Tibial nerve (tissue), 4 donors: ENCODE measurements at regions not wholly inside any gene's neighbourhood (a gene's known extent, or its start where the extent isn't known, plus 50 kb on each side); places are given as distances from the start of the nearest gene placed in this dataset.

Source experiments
- DNase-seq, 2 donors: peaks; one replicate each; pipeline ENCODE4 v3.0.0-alpha.2; 2019; ENCODE audit warnings: low spot score in 2 of 2
- H3K27ac ChIP-seq, 4 donors: fragments of 200-600 bp; sonication (generic) in 3 of 4; one replicate each; pipeline ENCODE4 v1.5.1; 2017 to 2019; ENCODE audit warnings: mild to moderate bottlenecking in 1 of 4
- H3K27me3 ChIP-seq, 2 donors: fragments of 200-600 bp; sonication (generic) in 1 of 2; one replicate each; pipeline versions ENCODE4 v1.5.1 to v1.6.0; 2017 to 2019
- H3K36me3 ChIP-seq, 3 donors: fragments of 200-600 bp; sonication (generic); one replicate each; pipeline ENCODE4 v1.5.1; 2018 to 2019
- H3K4me1 ChIP-seq, 4 donors: fragments of 200-600 bp; sonication (generic) in 3 of 4; one replicate each; pipeline ENCODE4 v1.5.1; 2017 to 2019
- H3K4me3 ChIP-seq, 4 donors: fragments of 200-600 bp; sonication (generic) in 3 of 4; one replicate each; pipeline ENCODE4 v1.5.1; 2017 to 2019; ENCODE audit warnings: mild to moderate bottlenecking in 1 of 4, moderate library complexity in 1 of 4
- H3K9me3 ChIP-seq, 4 donors: fragments of 200-600 bp; sonication (generic) in 3 of 4; one replicate each; pipeline ENCODE4 v1.5.1; 2017 to 2019
- CTCF ChIP-seq, 5 experiments: fragments of 200-600 bp in 3 of 5; fragments of 450-650 bp in 2 of 5; sonication (generic) in 3 of 5; IDR thresholded peaks; one replicate each; pipeline ENCODE4 v1.5.1; 2016 to 2019; ENCODE audit warnings: antibody characterized with exemption in 5 of 5, mild to moderate bottlenecking in 3 of 5, moderate library complexity in 2 of 5
- EP300 ChIP-seq, 2 donors: sonication (generic); formaldehyde crosslinking; IDR thresholded peaks; one replicate each; pipeline ENCODE4 v1.6.1; 2017; ENCODE audit warnings: antibody characterized with exemption in 2 of 2, mild to moderate bottlenecking in 1 of 2
- POLR2A ChIP-seq, 2 donors: fragments of 450-650 bp; IDR thresholded peaks; one replicate each; pipeline ENCODE4 v1.6.1; 2017; ENCODE audit warnings: antibody characterized with exemption in 2 of 2, mild to moderate bottlenecking in 2 of 2, moderate library complexity in 2 of 2
- WGBS, 2 donors: methylation state at CpG; one replicate each; pipeline ENCODE4 v1.1.5; 2018; 5-methylcytosine and 5-hydroxymethylcytosine counted together

DNA sequence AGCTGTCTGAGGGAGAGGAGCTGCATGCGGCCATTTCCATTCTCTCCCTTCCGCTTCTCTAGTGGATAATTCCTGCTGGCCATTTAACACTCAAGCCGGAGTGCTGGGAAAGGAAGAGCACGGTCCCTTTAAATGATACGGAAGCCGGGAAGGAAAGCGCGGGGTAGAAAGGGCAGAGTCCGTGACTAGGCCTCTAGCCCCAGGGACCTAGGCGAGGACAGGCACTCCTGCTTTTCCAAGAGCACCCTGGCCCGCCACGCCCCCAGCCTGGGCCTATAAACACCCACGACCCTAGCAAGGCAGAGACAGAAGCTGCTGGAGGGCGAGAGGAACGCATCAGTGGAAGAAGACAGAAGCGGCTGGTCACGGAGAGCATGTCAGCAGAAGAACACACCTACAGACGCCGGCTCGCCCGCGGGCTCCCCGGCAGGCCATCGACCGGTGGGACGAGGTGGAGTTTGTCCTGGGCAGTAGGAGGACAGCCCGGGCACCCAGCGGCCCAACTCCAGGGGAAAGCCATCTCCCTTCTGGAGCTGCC, 1206.6 kb upstream of the TMEM132C start:
- WGBS, 2 donors: 79 to 87% methylated on average over 28 of the region's 28 CpGs
- no peaks in the 10 kb centered on the region for H3K36me3 ChIP-seq
- no peak for DNase-seq
- H3K4me1 ChIP-seq: no peaks in the 10 kb centered on the region
- no peak for TF ChIP-seq EP300 (IDR thresholded peaks at IDR 0.05)
- no peak for TF ChIP-seq POLR2A (IDR thresholded peaks at IDR 0.05)
- no peak for TF ChIP-seq CTCF (IDR thresholded peaks at IDR 0.05)
- H3K27me3 ChIP-seq: no peaks in the 10 kb centered on the region
- peak overlapping the region in 1 of 4 donors; percentile 21 for H3K4me3 ChIP-seq
- no peak overlapping the region for H3K27ac ChIP-seq
- no peaks in the 10 kb centered on the region for H3K9me3 ChIP-seq

- 92 to 95% methylated on average over 14 of the region's 14 CpGs for WGBS, 2 donors
- Histone ChIP-seq H3K4me1 (no peaks in the 10 kb centered on the region), H3K27ac (no peak overlapping the region), H3K27me3 (no peaks in the 10 kb centered on the region), H3K9me3 (no peaks in the 10 kb centered on the region), H3K4me3 (peak overlapping the region in 1 of 4 donors; percentile 21), H3K36me3 (no peaks in the 10 kb centered on the region)
- no peak for TF ChIP-seq EP300 (IDR thresholded peaks at IDR 0.05)
- no peak for TF ChIP-seq CTCF (IDR thresholded peaks at IDR 0.05)
- TF ChIP-seq POLR2A (IDR thresholded peaks at IDR 0.05): no peak
- no peak for DNase-seq
Measured at GRCh38 chr12:127060933-127061332, 1206.0 kb upstream of the TMEM132C start.

DNA sequence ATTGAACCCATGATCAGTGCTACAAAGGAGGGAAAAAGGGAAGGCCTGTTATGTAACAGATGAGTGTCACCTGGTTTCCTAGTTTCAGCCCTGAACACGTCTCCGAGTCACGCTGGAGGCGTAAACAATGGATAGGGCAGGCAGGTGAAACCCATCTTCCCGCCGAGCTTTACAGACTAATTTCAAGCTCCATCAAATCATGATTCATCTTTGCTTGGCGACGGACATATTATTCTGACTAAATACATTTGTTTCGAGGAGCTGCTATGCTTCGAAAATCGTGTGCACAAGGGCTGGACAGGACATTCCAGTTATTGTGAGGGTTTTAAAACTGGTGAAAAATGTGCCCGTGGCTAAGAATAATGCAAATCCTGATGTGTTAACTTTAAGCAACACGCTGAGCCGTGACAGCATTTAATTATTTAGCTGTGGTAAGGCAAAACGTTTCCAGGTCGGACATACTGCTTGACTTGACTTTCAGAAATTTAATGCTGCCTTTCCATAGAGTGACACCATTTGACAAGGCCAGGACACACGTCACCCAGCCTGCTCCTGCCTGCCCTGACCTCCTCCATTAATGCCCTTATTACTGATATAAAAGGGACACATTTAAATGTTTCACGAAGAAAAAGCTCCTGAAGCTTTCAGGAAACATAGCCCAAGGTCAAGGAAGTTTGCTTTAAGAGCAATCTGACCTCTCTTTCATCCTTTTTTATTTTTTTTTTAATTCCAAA, 1203.5 kb upstream of the TMEM132C start:
- Histone ChIP-seq H3K27me3 (no peaks in the 10 kb centered on the region), H3K4me1 (no peaks in the 10 kb centered on the region), H3K36me3 (no peaks in the 10 kb centered on the region), H3K4me3 (no peak overlapping the region), H3K27ac (no peak overlapping the region), H3K9me3 (no peaks in the 10 kb centered on the region)
- no peak for DNase-seq
- TF ChIP-seq EP300 (IDR thresholded peaks at IDR 0.05) (no peak), CTCF (IDR thresholded peaks at IDR 0.05) (no peak), POLR2A (IDR thresholded peaks at IDR 0.05) (no peak)
- 78 to 79% methylated on average over 18 of the region's 18 CpGs for WGBS, 2 donors

DNA sequence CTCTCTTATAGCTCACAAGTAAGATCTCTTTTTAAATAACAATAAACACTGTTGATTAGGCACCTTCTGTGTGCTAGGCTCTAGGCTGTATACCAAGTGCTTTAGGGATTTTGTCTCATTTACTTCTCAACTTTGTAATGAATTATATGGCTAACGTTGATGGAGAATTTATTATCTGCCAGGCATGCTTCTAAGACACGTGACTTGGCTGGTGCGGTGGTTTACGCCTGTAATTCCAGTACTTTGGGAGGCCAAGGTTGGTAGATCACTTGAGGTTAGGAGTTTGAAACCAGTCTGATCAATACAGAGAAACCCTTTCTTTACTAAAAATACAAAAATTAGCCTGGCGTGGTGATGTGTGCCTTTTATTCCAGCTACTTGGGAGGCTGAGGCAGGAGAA, 1202.8 kb upstream of the TMEM132C start:
- TF ChIP-seq CTCF (IDR thresholded peaks at IDR 0.05): no peak
- TF ChIP-seq POLR2A (IDR thresholded peaks at IDR 0.05): no peak
- no peak for TF ChIP-seq EP300 (IDR thresholded peaks at IDR 0.05)
- H3K36me3 ChIP-seq: no peaks in the 10 kb centered on the region
- H3K27me3 ChIP-seq: no peaks in the 10 kb centered on the region
- H3K9me3 ChIP-seq: no peaks in the 10 kb centered on the region
- no peak overlapping the region for H3K27ac ChIP-seq
- no peak for DNase-seq
- WGBS, 2 donors: 88 to 93% methylated on average over 5 of the region's 5 CpGs
- H3K4me1 ChIP-seq: no peaks in the 10 kb centered on the region
- no peak overlapping the region for H3K4me3 ChIP-seq

DNA sequence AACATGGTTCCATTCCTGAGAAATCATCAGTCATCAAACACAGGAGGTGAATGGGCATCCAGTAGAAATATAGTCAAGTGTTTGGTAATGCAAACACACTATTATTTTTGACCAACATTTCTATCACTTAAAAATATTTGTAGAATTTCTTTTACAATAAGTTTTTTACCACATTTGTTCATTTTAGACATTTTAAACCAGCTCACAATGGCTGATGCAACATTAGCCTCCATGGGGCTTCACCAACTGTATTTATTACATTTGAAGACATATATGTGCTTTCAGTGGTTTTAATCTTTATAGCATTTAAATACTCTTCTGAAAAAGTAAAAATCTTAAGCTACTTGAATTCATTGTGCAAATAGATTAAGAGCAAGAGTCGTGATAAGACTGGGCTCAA, 1201.4 kb upstream of the TMEM132C start:
- H3K36me3 ChIP-seq: no peaks in the 10 kb centered on the region
- H3K27me3 ChIP-seq: no peaks in the 10 kb centered on the region
- H3K4me1 ChIP-seq: no peaks in the 10 kb centered on the region
- H3K4me3 ChIP-seq: no peak overlapping the region
- no peak for TF ChIP-seq POLR2A (IDR thresholded peaks at IDR 0.05)
- no peak for TF ChIP-seq CTCF (IDR thresholded peaks at IDR 0.05)
- no peak for TF ChIP-seq EP300 (IDR thresholded peaks at IDR 0.05)
- 73 to 86% methylated on average over 1 of the region's 1 CpG for WGBS, 2 donors
- H3K9me3 ChIP-seq: no peaks in the 10 kb centered on the region
- no peak overlapping the region for H3K27ac ChIP-seq
- DNase-seq: no peak
